Activated CD8-positive, alpha-beta memory T cell treated with anti-CD3 and anti-CD28 coated beads for 48 hours (primary cell): ENCODE measurements at regions not wholly inside any gene's neighbourhood (a gene's known extent, or its start where the extent isn't known, plus 50 kb on each side); places are given as distances from the start of the nearest gene placed in this dataset.

Source experiments
- DNase-seq, 3 experiments: peaks; one replicate each; pipeline ENCODE4 v3.0.0-alpha.2; 2020; ENCODE audit warnings: low read depth in 2 of 3, low spot score in 2 of 3

- DNase-seq = no peak
Observed at GRCh38 chr5:42898760-42899159, 87.1 kb upstream of the SELENOP start.

GRCh38 chr5:42896523-42896922 lies 84.8 kb upstream of the SELENOP start:
- no peak for DNase-seq

- no peak for DNase-seq
Observed at GRCh38 chr5:42894057-42894456, 82.4 kb upstream of the SELENOP start.

GRCh38 chr5:42889311-42889933 lies 77.7 kb upstream of the SELENOP start:
- peak; percentile 6 to 34 (median 32) for DNase-seq

- no peak for DNase-seq
Observed at GRCh38 chr5:42888771-42889170, 77.1 kb upstream of the SELENOP start.

GRCh38 chr5:42887575-42887974 lies 75.9 kb upstream of the SELENOP start:
- no peak for DNase-seq

- DNase-seq = no peak
Observed at GRCh38 chr5:42887097-42887496, 75.4 kb upstream of the SELENOP start.

GRCh38 chr5:42886635-42887034 lies 74.9 kb upstream of the SELENOP start:
- DNase-seq = no peak

- no peak for DNase-seq
Observed at GRCh38 chr5:42884326-42884725, 72.6 kb upstream of the SELENOP start.

- DNase-seq = no peak
Observed at GRCh38 chr5:42881416-42882117, 69.9 kb upstream of the SELENOP start.

- DNase-seq = no peak
Observed at GRCh38 chr5:42880496-42881150, 68.9 kb upstream of the SELENOP start.

- DNase-seq = no peak
Observed at GRCh38 chr5:42879291-42879690, 67.6 kb upstream of the SELENOP start.

- no peak for DNase-seq
Observed at GRCh38 chr5:42878550-42878949, 66.9 kb upstream of the SELENOP start.

- no peak for DNase-seq
Observed at GRCh38 chr5:42878041-42878440, 66.3 kb upstream of the SELENOP start.

- DNase-seq = no peak
Observed at GRCh38 chr5:42877431-42877830, 65.7 kb upstream of the SELENOP start.

GRCh38 chr5:42876375-42876844 lies 64.7 kb upstream of the SELENOP start:
- no peak for DNase-seq

- no peak for DNase-seq
Observed at GRCh38 chr5:42875785-42876374, 64.2 kb upstream of the SELENOP start.

- DNase-seq = no peak
Observed at GRCh38 chr5:42875211-42875610, 63.5 kb upstream of the SELENOP start.

- no peak for DNase-seq
Observed at GRCh38 chr5:42874621-42875198, 63.0 kb upstream of the SELENOP start.

GRCh38 chr5:42872865-42873264 lies 61.2 kb upstream of the SELENOP start:
- DNase-seq = no peak

GRCh38 chr5:42870882-42871418 lies 59.3 kb upstream of the SELENOP start:
- DNase-seq = no peak
